ENCODE measurements at regions not wholly inside any gene's neighbourhood (a gene's known extent, or its start where the extent isn't known, plus 50 kb on each side); places are given as distances from the start of the nearest gene placed in this dataset.

- in situ Hi-C loops (cut with MboI; ENCODE audit: low pct_unique_long_range_greater_than_20kb, low sequenced_read_pairs, unreplicated experiment): no loop called here
- DNase-seq (ENCODE audit: low spot score): no peak
- no peak for TF ChIP-seq CTCF (IDR thresholded peaks at IDR 0.05; ENCODE audit: extremely low read depth, insufficient read depth, missing control alignments)
Observed at GRCh38 chr6:165826487-165827189, 163.6 kb upstream of the PDE10A start.

GRCh38 chr6:165825256-165825815, 162.3 kb upstream of the PDE10A start:
- TF ChIP-seq CTCF (IDR thresholded peaks at IDR 0.05; ENCODE audit: extremely low read depth, insufficient read depth, missing control alignments): no peak
- in situ Hi-C loops (cut with MboI; ENCODE audit: low pct_unique_long_range_greater_than_20kb, low sequenced_read_pairs, unreplicated experiment): no loop called here
- DNase-seq (ENCODE audit: low spot score): no peak

GRCh38 chr6:165823609-165824326, 160.7 kb upstream of the PDE10A start:
- DNase-seq (ENCODE audit: low spot score): no peak
- in situ Hi-C loops (cut with MboI; ENCODE audit: low pct_unique_long_range_greater_than_20kb, low sequenced_read_pairs, unreplicated experiment): no loop called here
- TF ChIP-seq CTCF (IDR thresholded peaks at IDR 0.05; ENCODE audit: extremely low read depth, insufficient read depth, missing control alignments): no peak

- in situ Hi-C loops (cut with MboI; ENCODE audit: low pct_unique_long_range_greater_than_20kb, low sequenced_read_pairs, unreplicated experiment): no loop called here
- no peak for DNase-seq (ENCODE audit: low spot score)
- no peak for TF ChIP-seq CTCF (IDR thresholded peaks at IDR 0.05; ENCODE audit: extremely low read depth, insufficient read depth, missing control alignments)
Observed at GRCh38 chr6:165822501-165822900, 159.5 kb upstream of the PDE10A start.

GRCh38 chr6:165821754-165822153, 158.7 kb upstream of the PDE10A start:
- in situ Hi-C loops (cut with MboI; ENCODE audit: low pct_unique_long_range_greater_than_20kb, low sequenced_read_pairs, unreplicated experiment): no loop called here
- no peak for TF ChIP-seq CTCF (IDR thresholded peaks at IDR 0.05; ENCODE audit: extremely low read depth, insufficient read depth, missing control alignments)
- no peak for DNase-seq (ENCODE audit: low spot score)

- DNase-seq (ENCODE audit: low spot score): no peak
- no peak for TF ChIP-seq CTCF (IDR thresholded peaks at IDR 0.05; ENCODE audit: extremely low read depth, insufficient read depth, missing control alignments)
- in situ Hi-C loops (cut with MboI; ENCODE audit: low pct_unique_long_range_greater_than_20kb, low sequenced_read_pairs, unreplicated experiment): no loop called here
Observed at GRCh38 chr6:165820934-165821333, 157.9 kb upstream of the PDE10A start.

Data from GM13977 (cell line).